Lower leg skin (tissue), 3 donors: ENCODE measurements at regions not wholly inside any gene's neighbourhood (a gene's known extent, or its start where the extent isn't known, plus 50 kb on each side); places are given as distances from the start of the nearest gene placed in this dataset.

ENCODE experiments used
- CTCF ChIP-seq, 3 donors: fragments of 450-650 bp; IDR thresholded peaks; one replicate each; pipeline ENCODE4 v1.5.1; 2016; ENCODE audit warnings: antibody characterized with exemption in 3 of 3, mild to moderate bottlenecking in 3 of 3, moderate library complexity in 2 of 3
- POLR2A ChIP-seq, 2 donors: fragments of 450-650 bp; IDR thresholded peaks; one replicate each; pipeline ENCODE4 v1.6.1; 2016 to 2017; ENCODE audit warnings: antibody characterized with exemption in 2 of 2, mild to moderate bottlenecking in 1 of 2, moderate library complexity in 1 of 2

GRCh38 chr22:48941033-48941902 is 886.4 kb downstream of the BRD1 start:
- TF ChIP-seq CTCF (IDR thresholded peaks at IDR 0.05) (no peak), POLR2A (IDR thresholded peaks at IDR 0.05) (no peak)
